ENCODE measurements at regions not wholly inside any gene's neighbourhood (a gene's known extent, or its start where the extent isn't known, plus 50 kb on each side); places are given as distances from the start of the nearest gene placed in this dataset.

GRCh38 chr12:74751441-74751840 lies 213.8 kb downstream of the ATXN7L3B start:
- ChIA-PET CTCF (no interaction called here), POLR2A (no interaction called here)
- no peak for DNase-seq (ENCODE audit: low read depth, low spot score)
- Histone ChIP-seq H3K9me3 (ENCODE audit: control insufficient read depth, insufficient read depth, low read length) (no peaks in the 10 kb centered on the region), H3K4me3 (ENCODE audit: low read depth, low read length) (no peak overlapping the region), H3K27me3 (ENCODE audit: control insufficient read depth, insufficient read depth, low read length) (no peaks in the 10 kb centered on the region), H3K27ac (ENCODE audit: low read depth, low read length) (no peak overlapping the region)
- TF ChIP-seq CTCF (IDR thresholded peaks at IDR 0.05; ENCODE audit: low read depth, low read length): no peak

GRCh38 chr12:74752215-74752614 lies 214.6 kb downstream of the ATXN7L3B start:
- POLR2A ChIA-PET: no interaction called here
- no peak overlapping the region for H3K4me3 ChIP-seq (ENCODE audit: low read depth, low read length)
- no peaks in the 10 kb centered on the region for H3K9me3 ChIP-seq (ENCODE audit: control insufficient read depth, insufficient read depth, low read length)
- CTCF ChIA-PET: no interaction called here
- DNase-seq (ENCODE audit: low read depth, low spot score): no peak
- TF ChIP-seq CTCF (IDR thresholded peaks at IDR 0.05; ENCODE audit: low read depth, low read length): no peak
- H3K27ac ChIP-seq (ENCODE audit: low read depth, low read length): no peak overlapping the region
- H3K27me3 ChIP-seq (ENCODE audit: control insufficient read depth, insufficient read depth, low read length): no peaks in the 10 kb centered on the region

GRCh38 chr12:74770552-74770951 lies 232.9 kb downstream of the ATXN7L3B start:
- no peak for TF ChIP-seq CTCF (IDR thresholded peaks at IDR 0.05; ENCODE audit: low read depth, low read length)
- ChIA-PET POLR2A (no interaction called here), CTCF (no interaction called here)
- no peak overlapping the region for H3K4me3 ChIP-seq (ENCODE audit: low read depth, low read length)
- H3K27me3 ChIP-seq (ENCODE audit: control insufficient read depth, insufficient read depth, low read length): no peaks in the 10 kb centered on the region
- no peaks in the 10 kb centered on the region for H3K9me3 ChIP-seq (ENCODE audit: control insufficient read depth, insufficient read depth, low read length)
- no peak for DNase-seq (ENCODE audit: low read depth, low spot score)
- no peak overlapping the region for H3K27ac ChIP-seq (ENCODE audit: low read depth, low read length)

- no peak for DNase-seq (ENCODE audit: low read depth, low spot score)
- Histone ChIP-seq H3K27me3 (ENCODE audit: control insufficient read depth, insufficient read depth, low read length) (no peaks in the 10 kb centered on the region), H3K9me3 (ENCODE audit: control insufficient read depth, insufficient read depth, low read length) (no peaks in the 10 kb centered on the region), H3K27ac (ENCODE audit: low read depth, low read length) (no peak overlapping the region), H3K4me3 (ENCODE audit: low read depth, low read length) (no peak overlapping the region)
- CTCF ChIA-PET: no interaction called here
- TF ChIP-seq CTCF (IDR thresholded peaks at IDR 0.05; ENCODE audit: low read depth, low read length): no peak
- POLR2A ChIA-PET: interaction anchor here (0.6 kb wide), 1 partner anchor 555 kb away, joined by 3 read pairs; the partner anchor contains the start of gene CAPS2
Measured at GRCh38 chr12:74775276-74775675, 237.6 kb downstream of the ATXN7L3B start.

- ChIA-PET POLR2A (no interaction called here), CTCF (no interaction called here)
- Histone ChIP-seq H3K27me3 (ENCODE audit: control insufficient read depth, insufficient read depth, low read length) (no peaks in the 10 kb centered on the region), H3K27ac (ENCODE audit: low read depth, low read length) (no peak overlapping the region), H3K9me3 (ENCODE audit: control insufficient read depth, insufficient read depth, low read length) (no peaks in the 10 kb centered on the region), H3K4me3 (ENCODE audit: low read depth, low read length) (no peak overlapping the region)
- no peak for DNase-seq (ENCODE audit: low read depth, low spot score)
- TF ChIP-seq CTCF (IDR thresholded peaks at IDR 0.05; ENCODE audit: low read depth, low read length): no peak
Measured at GRCh38 chr12:74776378-74776777, 238.7 kb downstream of the ATXN7L3B start.
